Ishikawa (cell line): ENCODE measurements at regions not wholly inside any gene's neighbourhood (a gene's known extent, or its start where the extent isn't known, plus 50 kb on each side); places are given as distances from the start of the nearest gene placed in this dataset.

ENCODE experiments used
- CEBPB ChIP-seq: IDR thresholded peaks from 2 replicates; pipeline ENCODE4 v1.6.1; 2012
- CREB1 ChIP-seq: IDR thresholded peaks from 2 replicates; pipeline ENCODE4 v1.6.1; 2012; ENCODE audit warnings: low read depth
- EGR1 ChIP-seq: IDR thresholded peaks from 2 replicates; pipeline ENCODE4 v1.6.1; 2012
- EP300 ChIP-seq: IDR thresholded peaks from 2 replicates; pipeline ENCODE4 v1.6.1; 2012; ENCODE audit warnings: borderline replicate concordance
- NFIC ChIP-seq: IDR thresholded peaks from 2 replicates; pipeline ENCODE4 v1.6.1; 2012
- RAD21 ChIP-seq: IDR thresholded peaks from 2 replicates; pipeline ENCODE4 v1.6.1; 2012; ENCODE audit warnings: low read depth
- TCF12 ChIP-seq: IDR thresholded peaks from 2 replicates; pipeline ENCODE4 v1.6.1; 2012; ENCODE audit warnings: low read depth
- YY1 ChIP-seq: IDR thresholded peaks from 2 replicates; pipeline ENCODE4 v1.6.1; 2012; ENCODE audit warnings: low read depth
- ZBTB7A ChIP-seq: IDR thresholded peaks from 2 replicates; pipeline ENCODE4 v1.6.1; 2012; ENCODE audit warnings: low read depth
- TF ChIP-seq, protein P1 (sequence below): IDR thresholded peaks from 2 replicates; pipeline ENCODE4 v1.6.1; 2012
- TF ChIP-seq, protein P2 (sequence below): IDR thresholded peaks from 2 replicates; pipeline ENCODE4 v1.6.1; 2012

GRCh38 chr2:36277146-36277808 is 78.3 kb upstream of the CRIM1 start:
- no peak for TF ChIP-seq RAD21
- no peak for TF ChIP-seq CREB1
- no peak for TF ChIP-seq NFIC
- no peak for TF ChIP-seq EGR1
- TF ChIP-seq YY1 = no peak
- no peak for TF ChIP-seq CEBPB
- TF ChIP-seq, protein P1, sequence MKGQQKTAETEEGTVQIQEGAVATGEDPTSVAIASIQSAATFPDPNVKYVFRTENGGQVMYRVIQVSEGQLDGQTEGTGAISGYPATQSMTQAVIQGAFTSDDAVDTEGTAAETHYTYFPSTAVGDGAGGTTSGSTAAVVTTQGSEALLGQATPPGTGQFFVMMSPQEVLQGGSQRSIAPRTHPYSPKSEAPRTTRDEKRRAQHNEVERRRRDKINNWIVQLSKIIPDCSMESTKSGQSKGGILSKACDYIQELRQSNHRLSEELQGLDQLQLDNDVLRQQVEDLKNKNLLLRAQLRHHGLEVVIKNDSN = no peak
- TF ChIP-seq EP300 = no peak
- TF ChIP-seq, protein P2, sequence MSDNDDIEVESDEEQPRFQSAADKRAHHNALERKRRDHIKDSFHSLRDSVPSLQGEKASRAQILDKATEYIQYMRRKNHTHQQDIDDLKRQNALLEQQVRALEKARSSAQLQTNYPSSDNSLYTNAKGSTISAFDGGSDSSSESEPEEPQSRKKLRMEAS = no peak
- no peak for TF ChIP-seq TCF12
- no peak for TF ChIP-seq ZBTB7A
